ENCODE measurements at regions not wholly inside any gene's neighbourhood (a gene's known extent, or its start where the extent isn't known, plus 50 kb on each side); places are given as distances from the start of the nearest gene placed in this dataset.

GRCh38 chr4:57591073-57591472 is 480.9 kb upstream of the IGFBP7 start:
- in situ Hi-C loops (cut with HindIII; ENCODE audit: low sequenced_read_pairs), result no loop called here
- H3K4me3 ChIP-seq (ENCODE audit: low read depth, low read length), result no peak overlapping the region
- DNase-seq (ENCODE audit: low read depth, low spot score), result no peak
- TF ChIP-seq CTCF (IDR thresholded peaks at IDR 0.05; ENCODE audit: low read depth, low read length), result no peak

- no peak for DNase-seq (ENCODE audit: low read depth, low spot score)
- in situ Hi-C loops (cut with HindIII; ENCODE audit: low sequenced_read_pairs), result no loop called here
- no peak for TF ChIP-seq CTCF (IDR thresholded peaks at IDR 0.05; ENCODE audit: low read depth, low read length)
- no peak overlapping the region for H3K4me3 ChIP-seq (ENCODE audit: low read depth, low read length)
Observed at GRCh38 chr4:57588557-57588956, 478.4 kb upstream of the IGFBP7 start.

DNA sequence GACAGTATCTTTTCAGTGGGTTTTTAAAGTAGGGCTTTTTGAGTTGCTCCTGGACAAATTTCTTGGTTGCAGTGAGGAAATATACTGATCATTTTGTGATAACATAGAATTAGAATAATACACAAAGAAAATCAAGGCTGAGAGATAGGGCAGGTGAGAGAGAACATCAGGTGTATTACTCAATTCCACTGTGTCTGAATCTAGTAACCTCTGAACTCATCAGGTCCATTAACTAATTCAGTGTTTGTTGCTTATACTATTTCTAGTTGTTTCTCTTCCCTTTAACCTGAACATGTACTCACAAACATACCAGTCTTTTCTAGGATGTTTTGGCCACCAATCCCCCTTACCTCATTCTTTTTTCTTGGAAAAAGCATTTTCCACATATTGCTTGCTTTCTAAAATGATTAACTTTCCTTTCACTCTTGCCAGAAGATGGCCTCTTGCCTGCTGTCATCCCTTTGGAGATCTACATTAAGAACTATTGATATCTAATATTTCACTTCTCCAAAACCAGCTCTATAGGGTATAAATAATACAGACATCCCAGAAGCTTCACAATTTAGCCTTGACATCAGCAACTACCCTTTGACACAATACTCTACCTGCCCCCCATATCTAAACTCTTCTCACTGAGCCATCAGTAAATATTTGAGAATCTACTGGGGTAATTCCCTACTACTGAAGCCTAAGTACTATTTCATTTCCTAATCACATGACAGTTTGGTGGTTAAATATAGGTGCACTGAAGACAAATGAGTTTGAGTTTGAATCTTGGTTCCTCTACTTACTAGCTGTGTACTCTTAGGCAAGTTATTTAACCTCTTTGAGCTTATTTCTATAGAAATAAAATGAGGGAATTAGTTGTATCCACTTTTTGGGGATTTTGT is 470.8 kb upstream of the IGFBP7 start:
- DNase-seq (ENCODE audit: low read depth, low spot score), result no peak
- no peak overlapping the region for H3K4me3 ChIP-seq (ENCODE audit: low read depth, low read length)
- no peak for TF ChIP-seq CTCF (IDR thresholded peaks at IDR 0.05; ENCODE audit: low read depth, low read length)
- in situ Hi-C loops (cut with HindIII; ENCODE audit: low sequenced_read_pairs), result no loop called here

DNA sequence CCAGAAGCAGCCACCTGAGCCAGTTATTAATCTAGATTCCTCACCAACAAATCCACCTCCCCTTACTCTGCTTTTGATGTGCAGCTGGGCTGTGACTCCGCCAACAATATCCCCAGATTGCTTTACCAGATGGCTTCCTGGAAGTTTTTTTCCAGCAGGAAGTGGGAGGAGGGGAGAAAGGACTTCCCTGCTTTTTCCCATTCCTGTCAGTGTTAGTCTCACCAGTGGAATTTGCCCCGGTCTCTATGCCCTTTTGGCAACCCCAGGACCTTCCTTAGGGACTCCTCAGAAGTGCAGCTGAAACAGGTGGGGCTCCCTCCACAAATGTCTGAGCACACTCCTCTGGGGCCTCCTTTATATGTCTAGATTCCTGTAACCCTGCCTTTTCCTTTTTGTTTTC is 465.2 kb upstream of the IGFBP7 start:
- no peak overlapping the region for H3K4me3 ChIP-seq (ENCODE audit: low read depth, low read length)
- in situ Hi-C loops (cut with HindIII; ENCODE audit: low sequenced_read_pairs), result no loop called here
- no peak for DNase-seq (ENCODE audit: low read depth, low spot score)
- TF ChIP-seq CTCF (IDR thresholded peaks at IDR 0.05; ENCODE audit: low read depth, low read length), result no peak

DNA sequence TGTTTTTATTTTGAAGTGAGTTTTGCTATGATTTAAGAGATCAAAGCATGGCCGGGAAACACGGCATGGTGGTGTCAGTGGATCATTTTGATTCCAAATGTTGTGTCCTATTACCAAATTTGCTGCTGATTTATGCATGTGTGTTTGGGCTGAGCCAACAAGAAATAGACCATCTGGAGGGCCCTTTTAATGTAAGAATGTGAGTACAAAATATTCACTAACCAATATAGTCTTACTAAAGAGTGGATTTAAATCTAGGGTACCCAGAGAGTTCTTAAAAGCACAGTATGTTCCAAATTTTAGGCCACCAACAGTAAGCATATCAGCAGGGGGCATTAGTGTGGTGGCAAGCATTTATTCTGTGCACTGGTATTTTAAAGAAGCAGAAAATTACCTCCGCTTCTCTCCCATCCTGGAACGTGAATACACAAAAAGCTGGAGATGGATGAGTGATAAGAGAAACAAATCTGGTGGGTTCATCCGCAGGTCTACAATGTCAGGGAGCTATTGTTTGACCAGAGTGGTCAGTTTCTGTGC is 444.4 kb upstream of the IGFBP7 start:
- DNase-seq (ENCODE audit: low read depth, low spot score), result no peak
- in situ Hi-C loops (cut with HindIII; ENCODE audit: low sequenced_read_pairs), result no loop called here
- no peak for TF ChIP-seq CTCF (IDR thresholded peaks at IDR 0.05; ENCODE audit: low read depth, low read length)
- H3K4me3 ChIP-seq (ENCODE audit: low read depth, low read length), result no peak overlapping the region

DNA sequence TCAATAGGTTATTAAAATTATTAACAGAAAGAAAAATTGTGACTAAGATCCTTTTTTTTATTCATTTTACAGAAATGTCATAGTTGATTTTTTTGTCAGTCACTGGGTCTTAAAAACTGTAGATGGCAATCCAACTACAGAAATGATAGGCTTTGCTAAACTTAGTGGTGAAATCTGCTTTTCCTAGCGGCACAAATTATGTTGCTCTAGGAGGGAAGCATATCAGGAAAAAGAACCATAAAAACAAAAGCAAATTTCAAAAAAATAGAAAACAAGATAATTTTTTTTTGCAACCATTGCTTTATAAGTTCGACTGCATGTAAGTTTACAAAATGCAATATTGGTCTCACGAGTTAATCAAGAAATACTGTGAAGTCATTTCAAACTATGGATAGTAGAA is 443.5 kb upstream of the IGFBP7 start:
- DNase-seq (ENCODE audit: low read depth, low spot score), result no peak
- TF ChIP-seq CTCF (IDR thresholded peaks at IDR 0.05; ENCODE audit: low read depth, low read length), result no peak
- in situ Hi-C loops (cut with HindIII; ENCODE audit: low sequenced_read_pairs), result no loop called here
- no peak overlapping the region for H3K4me3 ChIP-seq (ENCODE audit: low read depth, low read length)
